ENCODE measurements at regions not wholly inside any gene's neighbourhood (a gene's known extent, or its start where the extent isn't known, plus 50 kb on each side); places are given as distances from the start of the nearest gene placed in this dataset.

DNA sequence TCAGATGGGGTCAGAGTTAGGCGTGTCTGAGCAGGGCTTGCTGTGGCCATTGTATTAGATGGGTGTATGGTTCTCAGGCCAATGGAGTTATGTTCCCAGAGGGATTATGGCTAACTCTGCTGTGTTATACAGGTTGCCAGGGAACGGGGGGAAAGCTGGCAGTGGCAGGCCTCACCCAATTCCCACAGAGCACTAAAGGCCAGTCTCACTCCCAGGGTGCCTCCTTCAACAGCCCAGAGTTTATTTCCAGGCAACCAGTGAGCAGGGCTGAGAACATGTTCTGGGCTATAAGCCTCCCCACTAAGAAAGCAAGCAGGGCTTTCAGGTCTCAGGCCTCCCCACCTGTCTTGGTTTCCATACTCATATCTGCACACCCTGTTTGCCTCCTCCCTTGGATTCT, 597.9 kb downstream of the ZNF608 start:
- no peak overlapping the region for H3K27ac ChIP-seq
- no peaks in the 10 kb centered on the region for H3K36me3 ChIP-seq
- H3K27me3 ChIP-seq = no peaks in the 10 kb centered on the region
- no peaks in the 10 kb centered on the region for H3K4me1 ChIP-seq
- no peak for DNase-seq
- H3K9me3 ChIP-seq = no peaks in the 10 kb centered on the region
- no peak for TF ChIP-seq POLR2A (IDR thresholded peaks at IDR 0.05)
- H3K4me3 ChIP-seq = no peak overlapping the region

DNA sequence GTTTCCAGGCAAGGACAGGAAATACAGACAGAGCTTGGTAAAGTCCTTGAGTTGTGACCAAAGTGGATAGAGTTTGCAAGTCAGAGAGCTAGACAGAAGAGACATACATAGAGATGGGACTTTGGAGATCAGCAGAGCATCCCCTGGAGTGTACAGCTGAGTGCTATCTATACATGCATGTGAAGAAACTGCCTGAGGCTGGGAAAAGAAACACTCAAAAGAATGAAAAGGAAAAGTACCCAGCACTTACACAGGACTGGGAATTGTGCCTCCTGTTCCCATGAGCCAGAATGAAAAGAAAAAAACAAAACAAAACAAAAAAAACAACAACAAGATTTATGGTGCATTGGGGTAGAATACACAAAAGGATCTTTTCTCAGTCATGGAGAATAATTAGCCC, 606.4 kb downstream of the ZNF608 start:
- no peaks in the 10 kb centered on the region for H3K9me3 ChIP-seq
- TF ChIP-seq CTCF (IDR thresholded peaks at IDR 0.05) = no peak
- no peak overlapping the region for H3K27ac ChIP-seq
- no peak overlapping the region for H3K4me3 ChIP-seq
- DNase-seq = no peak
- H3K4me1 ChIP-seq = no peaks in the 10 kb centered on the region
- no peaks in the 10 kb centered on the region for H3K27me3 ChIP-seq
- H3K36me3 ChIP-seq = no peaks in the 10 kb centered on the region

DNA sequence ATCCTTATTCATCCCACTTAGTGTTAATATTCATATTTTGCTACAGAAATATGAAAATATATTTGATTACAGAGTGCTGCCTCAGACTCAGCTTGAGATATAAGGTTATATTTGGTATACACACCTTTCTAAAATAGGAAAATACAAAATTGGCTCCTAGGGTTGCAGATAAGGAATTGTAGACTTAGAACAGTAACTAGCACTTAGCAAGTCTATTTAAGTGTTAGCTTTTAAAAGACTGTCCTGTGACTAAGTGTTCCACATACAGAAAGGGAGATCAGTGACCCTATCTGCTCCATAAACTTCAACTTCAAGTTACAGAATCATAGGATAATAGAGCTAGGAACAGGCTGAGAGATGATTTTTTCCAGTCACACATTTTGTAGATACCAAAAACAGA, 607.0 kb downstream of the ZNF608 start:
- no peak for TF ChIP-seq POLR2A (IDR thresholded peaks at IDR 0.05)
- no peak for TF ChIP-seq CTCF (IDR thresholded peaks at IDR 0.05)
- Histone ChIP-seq H3K27ac (no peak overlapping the region), H3K4me1 (no peaks in the 10 kb centered on the region), H3K9me3 (no peaks in the 10 kb centered on the region), H3K36me3 (no peaks in the 10 kb centered on the region), H3K27me3 (no peaks in the 10 kb centered on the region), H3K4me3 (no peak overlapping the region)
- DNase-seq = no peak

GRCh38 chr5:124136609-124137008, 609.8 kb downstream of the ZNF608 start:
- H3K4me3 ChIP-seq = no peak overlapping the region
- H3K9me3 ChIP-seq = no peaks in the 10 kb centered on the region

DNA sequence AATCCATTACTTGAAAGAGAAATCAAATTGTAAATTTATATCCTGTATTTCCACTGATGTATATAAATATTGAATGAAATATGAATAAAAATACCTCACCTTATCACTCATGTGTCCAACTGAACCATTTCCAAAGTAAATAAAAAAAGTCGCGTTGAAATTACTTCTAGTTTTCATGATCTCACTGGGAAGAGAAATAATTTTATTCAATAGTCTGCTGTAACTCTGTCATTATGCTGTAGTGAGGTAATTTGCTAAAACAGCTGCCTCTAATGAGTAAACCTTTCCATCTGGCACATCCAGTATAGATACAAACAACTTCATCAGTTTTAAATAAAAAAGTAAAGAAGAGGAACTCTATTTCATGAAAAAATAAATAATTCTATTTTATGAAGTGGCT, 611.5 kb downstream of the ZNF608 start:
- no peaks in the 10 kb centered on the region for H3K27me3 ChIP-seq
- no peaks in the 10 kb centered on the region for H3K36me3 ChIP-seq
- no peak for DNase-seq

More at GRCh38 chr5:124136609-124137008, 609.8 kb downstream of the ZNF608 start:
- Histone ChIP-seq H3K27me3 (no peaks in the 10 kb centered on the region), H3K27ac (no peak overlapping the region), H3K4me1 (no peaks in the 10 kb centered on the region), H3K36me3 (no peaks in the 10 kb centered on the region)
- TF ChIP-seq POLR2A (IDR thresholded peaks at IDR 0.05) = no peak
- TF ChIP-seq CTCF (IDR thresholded peaks at IDR 0.05) = no peak
- DNase-seq = no peak

DNA sequence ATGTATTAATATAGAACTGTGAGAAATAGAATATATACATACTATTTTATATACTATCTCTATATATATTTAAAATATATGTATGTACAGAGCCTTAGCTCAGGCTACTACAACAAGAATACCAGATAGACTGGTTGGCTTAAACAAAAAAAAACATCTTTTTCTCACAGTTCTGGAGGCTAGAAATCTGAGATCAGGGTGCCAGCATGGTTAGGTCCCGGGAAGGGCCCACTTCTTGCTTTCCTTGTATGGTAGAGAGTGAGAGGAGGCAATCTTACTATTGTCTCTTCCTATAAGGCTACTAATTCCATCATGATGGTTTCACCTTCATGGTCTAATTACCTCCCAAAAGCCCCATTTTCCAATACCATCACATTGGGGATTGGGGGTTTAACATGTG, 613.0 kb downstream of the ZNF608 start:
- Histone ChIP-seq H3K27ac (no peak overlapping the region), H3K27me3 (no peaks in the 10 kb centered on the region), H3K36me3 (no peaks in the 10 kb centered on the region), H3K4me3 (no peak overlapping the region), H3K4me1 (no peaks in the 10 kb centered on the region), H3K9me3 (no peaks in the 10 kb centered on the region)
- no peak for DNase-seq
- TF ChIP-seq CTCF (IDR thresholded peaks at IDR 0.05) (no peak), POLR2A (IDR thresholded peaks at IDR 0.05) (no peak)

More for the DNA sequence above, 611.5 kb downstream of the ZNF608 start:
- no peak overlapping the region for H3K4me3 ChIP-seq
- TF ChIP-seq CTCF (IDR thresholded peaks at IDR 0.05) = no peak
- no peak for TF ChIP-seq POLR2A (IDR thresholded peaks at IDR 0.05)
- H3K9me3 ChIP-seq = no peaks in the 10 kb centered on the region
- H3K4me1 ChIP-seq = no peaks in the 10 kb centered on the region
- no peak overlapping the region for H3K27ac ChIP-seq
